ENCODE measurements at regions not wholly inside any gene's neighbourhood (a gene's known extent, or its start where the extent isn't known, plus 50 kb on each side); places are given as distances from the start of the nearest gene placed in this dataset.

GRCh38 chr4:34922325-34922724, 1322.0 kb downstream of the ARAP2 start:
- TF ChIP-seq POLR2AphosphoS5 (IDR thresholded peaks at IDR 0.05) (no peak), POLR2A (IDR thresholded peaks at IDR 0.05) (no peak), CTCF (IDR thresholded peaks at IDR 0.05) (no peak)
